ENCODE measurements at regions not wholly inside any gene's neighbourhood (a gene's known extent, or its start where the extent isn't known, plus 50 kb on each side); places are given as distances from the start of the nearest gene placed in this dataset.

- DNase-seq (ENCODE audit: low read depth) = no peak
- H3K4me3 ChIP-seq (ENCODE audit: low read length) = no peak overlapping the region
- no peak for TF ChIP-seq CTCF (conservative IDR thresholded peaks at IDR 0.05; ENCODE audit: low read length)
Observed at GRCh38 chr14:55805250-55805649, 225.2 kb downstream of the KTN1 start.

- no peak for TF ChIP-seq CTCF (conservative IDR thresholded peaks at IDR 0.05; ENCODE audit: low read length)
- H3K4me3 ChIP-seq (ENCODE audit: low read length) = no peak overlapping the region
- DNase-seq (ENCODE audit: low read depth) = peak; percentile 8
Observed at GRCh38 chr14:55807053-55807880, 227.3 kb downstream of the KTN1 start.

GRCh38 chr14:55807881-55808379 is 227.9 kb downstream of the KTN1 start:
- DNase-seq (ENCODE audit: low read depth) = no peak
- H3K4me3 ChIP-seq (ENCODE audit: low read length) = no peak overlapping the region
- no peak for TF ChIP-seq CTCF (conservative IDR thresholded peaks at IDR 0.05; ENCODE audit: low read length)

- no peak for TF ChIP-seq CTCF (conservative IDR thresholded peaks at IDR 0.05; ENCODE audit: low read length)
- H3K4me3 ChIP-seq (ENCODE audit: low read length) = no peak overlapping the region
- DNase-seq (ENCODE audit: low read depth) = no peak
Observed at GRCh38 chr14:55813630-55814029, 233.6 kb downstream of the KTN1 start.

GRCh38 chr14:55814064-55814463 is 234.1 kb downstream of the KTN1 start:
- TF ChIP-seq CTCF (conservative IDR thresholded peaks at IDR 0.05; ENCODE audit: low read length) = no peak
- no peak for DNase-seq (ENCODE audit: low read depth)
- no peak overlapping the region for H3K4me3 ChIP-seq (ENCODE audit: low read length)

- no peak for TF ChIP-seq CTCF (conservative IDR thresholded peaks at IDR 0.05; ENCODE audit: low read length)
- DNase-seq (ENCODE audit: low read depth) = peak; percentile 10
Observed at GRCh38 chr14:55814873-55815272, 234.9 kb downstream of the KTN1 start.

GRCh38 chr14:55816225-55816624 is 236.2 kb downstream of the KTN1 start:
- DNase-seq (ENCODE audit: low read depth) = no peak
- TF ChIP-seq CTCF (conservative IDR thresholded peaks at IDR 0.05; ENCODE audit: low read length) = no peak
- no peak overlapping the region for H3K4me3 ChIP-seq (ENCODE audit: low read length)

More at GRCh38 chr14:55814873-55815272, 234.9 kb downstream of the KTN1 start:
- H3K4me3 ChIP-seq (ENCODE audit: low read length) = no peak overlapping the region

All from AG10803 (cell line).